Thoracic aorta (tissue), 2 donors: ENCODE measurements at regions not wholly inside any gene's neighbourhood (a gene's known extent, or its start where the extent isn't known, plus 50 kb on each side); places are given as distances from the start of the nearest gene placed in this dataset.

Source experiments
- ATAC-seq: fragments of 150-250 bp; one replicate; pipeline ENCODE4 v1.8.0; 2017; ENCODE audit warnings: low read depth; ENCODE audit not compliant: insufficient number of reproducible peaks, low FRiP score
- DNase-seq: peaks from one replicate; pipeline ENCODE4 v3.0.0-alpha.2; 2020; ENCODE audit warnings: low spot score
- H3K27ac ChIP-seq, 2 donors: fragments of 200-600 bp; sonication (generic); 1 replicate in 1 of 2; 2 replicates in 1 of 2; pipeline ENCODE4 v1.5.1; 2016; ENCODE audit warnings: mild to moderate bottlenecking in 2 of 2, moderate library complexity in 2 of 2
- H3K27me3 ChIP-seq: fragments of 200-600 bp; sonication (generic); replicated peaks from 2 replicates; pipeline ENCODE4 v1.6.0; 2016; ENCODE audit warnings: mild to moderate bottlenecking; ENCODE audit not compliant: insufficient read depth
- H3K36me3 ChIP-seq: fragments of 200-600 bp; sonication (generic); one replicate; pipeline ENCODE4 v1.5.1; 2016
- H3K4me1 ChIP-seq, 2 donors: fragments of 200-600 bp; sonication (generic); 1 replicate in 1 of 2; 2 replicates in 1 of 2; pipeline versions ENCODE4 v1.5.1 to v1.6.0; 2016; ENCODE audit warnings: low read depth in 2 of 2, mild to moderate bottlenecking in 1 of 2; ENCODE audit not compliant: control insufficient read depth in 1 of 2
- H3K4me3 ChIP-seq: fragments of 200-600 bp; sonication (generic); 2 replicates; pipeline ENCODE4 v1.5.1; 2016; ENCODE audit warnings: mild to moderate bottlenecking
- H3K9me3 ChIP-seq: fragments of 200-600 bp; sonication (generic); 2 replicates; pipeline ENCODE4 v1.5.1; 2016
- CTCF ChIP-seq: fragments of 200-600 bp; sonication (generic); IDR thresholded peaks from one replicate; pipeline ENCODE4 v1.5.1; 2019; ENCODE audit warnings: antibody characterized with exemption

GRCh38 chr7:25521236-25521635 is 292.9 kb upstream of the NPVF start:
- H3K4me1 ChIP-seq, result no peaks in the 10 kb centered on the region
- H3K4me3 ChIP-seq, result no peak overlapping the region
- no peaks in the 10 kb centered on the region for H3K36me3 ChIP-seq
- no peak overlapping the region for H3K27ac ChIP-seq
- ATAC-seq, result no peak
- no peaks in the 10 kb centered on the region for H3K9me3 ChIP-seq
- TF ChIP-seq CTCF, result no peak
- no peak for DNase-seq
- H3K27me3 ChIP-seq, result no peaks in the 10 kb centered on the region

DNA sequence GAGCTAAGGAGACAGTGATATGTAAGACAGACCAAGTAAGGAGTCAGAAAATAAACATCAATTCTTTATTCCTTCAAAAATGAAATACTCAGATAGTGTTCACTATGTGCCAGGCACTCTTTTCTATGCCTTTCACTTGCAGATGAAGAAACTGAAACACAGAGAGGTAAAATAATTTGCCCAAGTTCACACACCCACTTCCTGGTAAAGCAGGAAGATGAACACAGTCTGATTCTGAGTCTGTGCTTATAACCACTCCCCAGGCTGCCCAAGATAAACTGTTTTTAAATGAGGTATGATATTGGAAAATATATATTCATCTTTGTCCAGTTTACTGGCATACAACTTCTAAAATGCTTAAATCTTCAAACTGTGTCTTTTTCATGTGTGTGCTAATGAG is 294.4 kb upstream of the NPVF start:
- ATAC-seq (no peak), DNase-seq (no peak)
- no peaks in the 10 kb centered on the region for H3K4me1 ChIP-seq
- no peak overlapping the region for H3K4me3 ChIP-seq
- no peak for TF ChIP-seq CTCF
- no peaks in the 10 kb centered on the region for H3K27me3 ChIP-seq
- H3K27ac ChIP-seq, result no peak overlapping the region
- H3K36me3 ChIP-seq, result no peaks in the 10 kb centered on the region
- H3K9me3 ChIP-seq, result no peaks in the 10 kb centered on the region

DNA sequence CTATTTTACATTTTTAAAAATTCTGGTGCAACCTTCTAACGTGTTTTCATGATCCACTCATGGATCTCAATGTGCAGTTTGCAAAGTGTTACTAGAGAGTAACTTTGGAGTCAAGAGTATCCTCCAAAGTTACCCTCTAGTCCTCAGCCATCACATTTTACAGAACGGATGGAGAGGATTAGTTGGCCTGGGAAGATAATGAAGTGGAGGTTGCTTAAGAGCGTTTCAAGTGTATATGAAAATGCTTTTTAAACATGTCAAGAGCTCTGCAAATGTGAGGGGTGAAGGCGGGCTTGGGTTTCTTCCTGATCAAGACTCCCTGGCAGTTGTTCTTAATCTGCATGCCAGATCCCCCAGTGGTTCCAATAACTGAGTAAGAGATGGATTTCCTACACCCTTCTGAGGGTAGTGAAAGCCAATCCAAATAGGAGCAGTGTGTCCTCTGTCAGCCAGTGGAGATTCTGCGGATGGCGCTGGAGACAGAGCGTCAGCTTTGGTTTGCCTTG is 299.4 kb upstream of the NPVF start:
- no peak overlapping the region for H3K27ac ChIP-seq
- H3K27me3 ChIP-seq, result no peaks in the 10 kb centered on the region
- H3K9me3 ChIP-seq, result no peaks in the 10 kb centered on the region
- TF ChIP-seq CTCF, result no peak
- ATAC-seq (no peak), DNase-seq (no peak)
- no peaks in the 10 kb centered on the region for H3K36me3 ChIP-seq
- no peaks in the 10 kb centered on the region for H3K4me1 ChIP-seq
- no peak overlapping the region for H3K4me3 ChIP-seq

- Histone ChIP-seq H3K4me1 (no peaks in the 10 kb centered on the region), H3K36me3 (no peaks in the 10 kb centered on the region), H3K4me3 (no peak overlapping the region), H3K27ac (no peak overlapping the region), H3K9me3 (no peaks in the 10 kb centered on the region), H3K27me3 (no peaks in the 10 kb centered on the region)
- DNase-seq, result no peak
- TF ChIP-seq CTCF, result no peak
- no peak for ATAC-seq
These were observed 301.0 kb upstream of the NPVF start for GRCh38 chr7:25529320-25529719.

DNA sequence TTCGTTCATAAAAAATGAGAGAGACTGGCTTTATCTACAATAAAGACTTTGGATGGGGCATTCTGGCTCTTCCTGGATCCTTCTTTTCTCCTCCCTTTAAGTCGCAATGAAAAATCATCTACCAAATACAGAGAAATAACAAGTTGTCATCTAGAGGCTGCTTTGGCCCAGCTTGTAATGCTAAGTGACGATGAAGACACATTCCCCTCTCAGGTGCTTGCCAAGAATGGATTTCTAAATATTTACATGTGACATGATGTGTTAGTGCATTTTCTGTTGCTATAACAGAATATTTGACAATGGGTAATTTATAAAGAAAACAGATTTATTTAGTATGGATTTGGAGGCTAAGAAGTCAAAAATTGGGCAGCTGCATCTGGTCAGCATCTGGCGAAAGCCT is 308.6 kb upstream of the NPVF start:
- ATAC-seq (no peak), DNase-seq (no peak)
- Histone ChIP-seq H3K27ac (no peak overlapping the region), H3K27me3 (no peaks in the 10 kb centered on the region), H3K36me3 (no peaks in the 10 kb centered on the region), H3K4me1 (peaks cover 7 to 38% of the 10 kb centered on the region in 2 donors), H3K9me3 (no peaks in the 10 kb centered on the region), H3K4me3 (no peak overlapping the region)
- TF ChIP-seq CTCF, result no peak
